HG02588 (cell line): ENCODE measurements at regions not wholly inside any gene's neighbourhood (a gene's known extent, or its start where the extent isn't known, plus 50 kb on each side); places are given as distances from the start of the nearest gene placed in this dataset.
A peak's percentile ranks its signal among the peaks of the same experiment; 100 is the strongest.
"Not testable (repeated sequence)": the region's sequence is repeated elsewhere in the genome, so short reads cannot be mapped to it uniquely, and the experiment has no call there.

Source experiments
- ATAC-seq: cut with Tn5 transposase; IDR thresholded peaks from one replicate; pipeline ENCODE4 v1.9.1; 2021; ENCODE audit warnings: mild to moderate bottlenecking, moderate library complexity; ENCODE audit not compliant: unreplicated experiment

GRCh38 chr12:46553266-46553665 lies 180.7 kb upstream of the SLC38A2 start:
- no peak for ATAC-seq

GRCh38 chr12:46550266-46550879 lies 177.8 kb upstream of the SLC38A2 start:
- ATAC-seq = no peak

GRCh38 chr12:46549527-46550265 lies 177.1 kb upstream of the SLC38A2 start:
- ATAC-seq = no peak

GRCh38 chr12:46548605-46549071 lies 176.1 kb upstream of the SLC38A2 start:
- no peak for ATAC-seq

GRCh38 chr12:46547421-46548354 lies 175.1 kb upstream of the SLC38A2 start:
- ATAC-seq = no peak

- peak; percentile 92 for ATAC-seq
Measured at GRCh38 chr12:46546634-46547273, 174.2 kb upstream of the SLC38A2 start.

- not testable (repeated sequence) for ATAC-seq
Measured at GRCh38 chr12:46543378-46543795, 170.8 kb upstream of the SLC38A2 start.

- no peak for ATAC-seq
Measured at GRCh38 chr12:46538976-46539375, 166.4 kb upstream of the SLC38A2 start.

GRCh38 chr12:46537387-46537955 lies 164.9 kb upstream of the SLC38A2 start:
- ATAC-seq = no peak

- peak; percentile 75 for ATAC-seq
Measured at GRCh38 chr12:46536316-46536715, 163.7 kb upstream of the SLC38A2 start.

- ATAC-seq = no peak
Measured at GRCh38 chr12:46535907-46536306, 163.3 kb upstream of the SLC38A2 start.

- ATAC-seq = no peak
Measured at GRCh38 chr12:46535376-46535775, 162.8 kb upstream of the SLC38A2 start.

- ATAC-seq = no peak
Measured at GRCh38 chr12:46534327-46534840, 161.8 kb upstream of the SLC38A2 start.

- no peak for ATAC-seq
Measured at GRCh38 chr12:46533723-46534122, 161.2 kb upstream of the SLC38A2 start.

- ATAC-seq = no peak
Measured at GRCh38 chr12:46531804-46532203, 159.2 kb upstream of the SLC38A2 start.

GRCh38 chr12:46531059-46531785 lies 158.6 kb upstream of the SLC38A2 start:
- ATAC-seq = no peak

- ATAC-seq = no peak
Measured at GRCh38 chr12:46530373-46531056, 157.9 kb upstream of the SLC38A2 start.

- ATAC-seq = no peak
Measured at GRCh38 chr12:46526233-46526632, 153.7 kb upstream of the SLC38A2 start.

GRCh38 chr12:46524778-46525177 lies 152.2 kb upstream of the SLC38A2 start:
- no peak for ATAC-seq
